GM12864 (cell line): ENCODE measurements at regions not wholly inside any gene's neighbourhood (a gene's known extent, or its start where the extent isn't known, plus 50 kb on each side); places are given as distances from the start of the nearest gene placed in this dataset.

Experiments used
- DNase-seq: peaks from one replicate; pipeline ENCODE4 v3.0.0-alpha.2; 2011; ENCODE audit warnings: low read depth
- H3K4me3 ChIP-seq: 2 replicates; pipeline ENCODE4 v1.5.1; 2011; ENCODE audit warnings: mild to moderate bottlenecking, low read depth, low read length, control low read depth
- TF ChIP-seq, protein P1 (sequence below): IDR thresholded peaks from 2 replicates; pipeline ENCODE4 v1.5.1; 2011; ENCODE audit warnings: low read depth, mild to moderate bottlenecking, moderate library complexity, low read length, control low read depth, inconsistent platforms; ENCODE audit errors: missing control alignments

DNA sequence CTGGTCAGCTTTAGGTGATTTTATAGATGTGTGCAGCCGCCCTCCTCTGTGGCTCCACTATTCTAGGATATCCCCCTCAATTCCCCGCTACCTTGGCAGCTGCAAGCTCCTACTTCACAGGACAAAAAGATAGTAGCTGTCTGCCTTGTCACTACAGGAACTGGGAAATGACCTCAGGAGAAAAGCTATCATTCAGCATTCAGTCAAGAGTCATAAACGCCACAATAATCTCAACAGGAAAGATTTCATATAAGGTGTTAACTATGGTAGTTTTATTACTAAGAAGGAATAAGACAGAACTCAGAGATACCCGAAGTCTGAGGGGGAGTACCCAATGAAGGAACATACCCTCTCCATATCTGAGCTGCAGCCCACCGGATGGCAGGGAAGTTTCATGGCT lies 63.9 kb downstream of the CRPPA start:
- H3K4me3 ChIP-seq, result no peak overlapping the region
- no peak for DNase-seq
- TF ChIP-seq, protein P1, sequence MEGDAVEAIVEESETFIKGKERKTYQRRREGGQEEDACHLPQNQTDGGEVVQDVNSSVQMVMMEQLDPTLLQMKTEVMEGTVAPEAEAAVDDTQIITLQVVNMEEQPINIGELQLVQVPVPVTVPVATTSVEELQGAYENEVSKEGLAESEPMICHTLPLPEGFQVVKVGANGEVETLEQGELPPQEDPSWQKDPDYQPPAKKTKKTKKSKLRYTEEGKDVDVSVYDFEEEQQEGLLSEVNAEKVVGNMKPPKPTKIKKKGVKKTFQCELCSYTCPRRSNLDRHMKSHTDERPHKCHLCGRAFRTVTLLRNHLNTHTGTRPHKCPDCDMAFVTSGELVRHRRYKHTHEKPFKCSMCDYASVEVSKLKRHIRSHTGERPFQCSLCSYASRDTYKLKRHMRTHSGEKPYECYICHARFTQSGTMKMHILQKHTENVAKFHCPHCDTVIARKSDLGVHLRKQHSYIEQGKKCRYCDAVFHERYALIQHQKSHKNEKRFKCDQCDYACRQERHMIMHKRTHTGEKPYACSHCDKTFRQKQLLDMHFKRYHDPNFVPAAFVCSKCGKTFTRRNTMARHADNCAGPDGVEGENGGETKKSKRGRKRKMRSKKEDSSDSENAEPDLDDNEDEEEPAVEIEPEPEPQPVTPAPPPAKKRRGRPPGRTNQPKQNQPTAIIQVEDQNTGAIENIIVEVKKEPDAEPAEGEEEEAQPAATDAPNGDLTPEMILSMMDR, result no peak

DNA sequence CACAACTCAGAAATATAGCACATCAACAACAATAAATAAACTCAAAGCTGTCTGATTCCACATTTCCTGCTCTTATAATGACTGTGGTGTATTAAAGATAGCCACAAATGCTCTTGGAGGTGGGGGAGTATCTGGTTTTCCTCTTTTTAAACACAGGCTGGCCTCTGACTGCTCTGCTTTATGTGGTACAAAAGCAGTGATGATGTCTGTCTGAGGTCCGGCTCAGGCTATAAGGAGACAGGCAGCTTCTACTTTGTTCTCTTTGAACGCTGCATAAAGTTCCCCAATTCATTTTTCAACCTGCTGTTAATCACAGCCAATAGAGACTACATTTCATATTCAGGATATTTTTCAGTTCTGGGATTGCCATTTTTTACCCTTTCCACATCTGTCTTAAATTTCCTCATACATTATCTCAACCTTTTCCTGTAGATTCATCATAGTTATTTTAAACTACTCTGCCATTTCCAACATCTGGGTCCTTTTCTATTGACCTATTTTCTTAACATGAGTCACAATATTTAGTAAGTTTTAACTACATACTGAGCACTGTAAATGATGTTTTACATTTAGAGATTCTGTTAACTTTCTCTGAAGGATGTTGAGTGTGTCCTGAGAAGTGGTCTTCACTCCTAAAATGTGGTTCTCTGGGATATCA lies 64.9 kb downstream of the CRPPA start:
- DNase-seq, result no peak
- TF ChIP-seq, protein P1, result no peak
- no peak overlapping the region for H3K4me3 ChIP-seq

DNA sequence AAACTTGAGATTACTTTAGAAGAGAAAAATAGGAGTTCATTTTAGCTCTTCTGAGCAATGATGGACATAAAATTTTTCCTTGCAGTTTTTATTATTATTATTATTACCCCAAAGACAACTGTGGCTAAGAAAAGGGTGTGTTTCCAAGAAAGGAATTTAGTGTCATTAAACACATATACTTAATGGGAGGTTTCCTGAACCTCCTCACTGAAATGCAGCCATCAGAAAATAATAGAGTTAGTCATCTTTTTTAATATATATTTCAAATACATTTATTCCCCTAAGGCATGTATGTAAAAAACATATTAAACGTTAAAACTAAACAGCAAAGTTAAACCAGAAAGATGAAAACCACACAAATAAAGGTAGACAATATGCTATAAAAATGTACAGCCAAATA lies 66.8 kb downstream of the CRPPA start:
- TF ChIP-seq, protein P1, result no peak
- no peak overlapping the region for H3K4me3 ChIP-seq
- DNase-seq, result no peak

DNA sequence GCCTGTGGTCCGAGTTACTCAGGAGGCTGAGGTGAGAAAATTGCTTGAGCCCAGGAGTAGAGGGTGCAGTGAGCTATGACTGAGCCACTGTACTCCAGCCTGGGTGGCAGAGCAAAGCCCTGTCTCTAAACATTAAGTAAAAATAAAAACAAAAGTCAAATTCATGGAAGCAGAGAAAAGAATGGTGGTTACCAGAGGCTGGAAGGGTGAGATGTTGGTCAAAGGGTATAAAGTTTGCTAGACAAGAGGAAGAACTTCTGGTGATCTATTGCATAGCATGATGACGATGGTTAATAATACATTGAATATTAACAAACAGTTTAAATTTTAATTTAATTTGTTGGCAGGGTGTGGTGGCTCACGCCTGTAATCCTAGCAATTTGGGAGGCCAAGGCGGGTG lies 68.1 kb downstream of the CRPPA start:
- DNase-seq, result no peak
- H3K4me3 ChIP-seq, result no peak overlapping the region
- TF ChIP-seq, protein P1, result no peak

DNA sequence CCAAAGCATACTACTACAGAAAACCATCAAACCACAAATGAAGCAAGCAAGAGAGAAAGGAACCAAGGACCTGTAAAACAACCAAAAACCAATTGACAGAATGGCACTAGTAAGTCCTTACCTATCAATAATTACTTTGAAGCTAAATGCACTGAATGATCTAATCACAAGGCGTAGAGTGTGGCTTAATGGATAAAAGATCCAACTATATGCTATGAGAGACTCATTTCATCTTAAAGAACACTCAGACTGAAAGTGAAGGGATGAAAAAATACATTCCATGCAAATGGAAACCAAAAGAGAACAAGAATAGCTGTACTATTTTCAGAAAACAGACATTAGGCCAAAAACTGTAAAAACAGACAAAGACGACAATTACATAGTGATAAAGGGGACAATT lies 70.7 kb downstream of the CRPPA start:
- TF ChIP-seq, protein P1, result no peak
- no peak overlapping the region for H3K4me3 ChIP-seq
- no peak for DNase-seq

DNA sequence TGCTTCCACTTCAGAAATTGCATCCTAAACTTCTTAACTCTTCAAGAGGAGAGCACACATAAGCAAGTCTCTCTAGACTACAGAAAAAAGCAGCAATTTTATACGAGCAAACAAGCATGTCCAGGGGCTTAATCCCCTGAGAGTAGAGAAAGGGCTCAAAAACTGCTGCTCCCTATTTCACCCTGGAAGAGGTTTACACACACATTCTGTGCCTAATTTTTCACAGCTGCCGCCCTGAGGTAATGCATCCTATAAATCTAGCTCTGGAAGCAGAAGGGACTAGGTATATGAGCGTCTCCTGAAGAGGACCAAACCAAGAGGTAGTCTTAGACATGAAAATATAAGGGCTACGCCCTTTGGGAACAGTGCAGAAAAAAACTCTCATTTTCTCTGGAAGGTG lies 73.1 kb downstream of the CRPPA start:
- no peak for DNase-seq
- TF ChIP-seq, protein P1, result no peak
- H3K4me3 ChIP-seq, result no peak overlapping the region

DNA sequence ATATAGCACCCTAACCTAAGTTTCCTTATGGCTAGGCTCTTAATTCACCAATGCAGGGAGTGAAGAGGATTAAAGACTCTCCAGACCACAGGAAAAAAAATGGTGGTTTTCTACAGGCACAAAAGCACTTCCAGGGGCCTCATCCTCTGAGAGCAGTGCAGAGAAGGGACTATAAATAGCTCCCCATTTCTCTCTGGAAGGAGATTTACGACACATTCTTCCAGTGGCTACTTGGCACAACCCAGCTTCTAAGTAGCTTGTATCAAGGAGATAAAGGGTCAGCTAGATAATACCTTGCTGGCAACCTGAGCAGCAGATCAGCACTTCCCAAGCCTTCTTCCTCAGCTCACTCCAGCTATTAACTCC lies 73.5 kb downstream of the CRPPA start:
- no peak overlapping the region for H3K4me3 ChIP-seq
- DNase-seq, result no peak
- TF ChIP-seq, protein P1, result no peak
